H4 (cell line): ENCODE measurements at regions not wholly inside any gene's neighbourhood (a gene's known extent, or its start where the extent isn't known, plus 50 kb on each side); places are given as distances from the start of the nearest gene placed in this dataset.

Experiments used
- DNase-seq: peaks from one replicate; pipeline ENCODE4 v3.0.0-alpha.2; 2015; ENCODE audit warnings: low spot score

GRCh38 chr10:123494301-123494808 lies 171.8 kb upstream of the GPR26 start:
- no peak for DNase-seq

GRCh38 chr10:123496375-123496774 lies 169.8 kb upstream of the GPR26 start:
- DNase-seq, result no peak

- DNase-seq, result no peak
These were observed 169.0 kb upstream of the GPR26 start for GRCh38 chr10:123496996-123497660.

- DNase-seq, result no peak
These were observed 166.0 kb upstream of the GPR26 start for GRCh38 chr10:123500110-123500509.

GRCh38 chr10:123501148-123501547 lies 165.0 kb upstream of the GPR26 start:
- no peak for DNase-seq

GRCh38 chr10:123502983-123503382 lies 163.2 kb upstream of the GPR26 start:
- DNase-seq, result no peak

- DNase-seq, result no peak
These were observed 159.7 kb upstream of the GPR26 start for GRCh38 chr10:123506455-123506854.

- peak; percentile 10 for DNase-seq
These were observed 158.9 kb upstream of the GPR26 start for GRCh38 chr10:123507298-123507697.

- DNase-seq, result no peak
These were observed 156.8 kb upstream of the GPR26 start for GRCh38 chr10:123509338-123509737.

GRCh38 chr10:123512901-123513775 lies 153.0 kb upstream of the GPR26 start:
- no peak for DNase-seq

- no peak for DNase-seq
These were observed 152.3 kb upstream of the GPR26 start for GRCh38 chr10:123513870-123514269.

GRCh38 chr10:123514996-123515395 lies 151.2 kb upstream of the GPR26 start:
- DNase-seq, result no peak

- no peak for DNase-seq
These were observed 150.5 kb upstream of the GPR26 start for GRCh38 chr10:123515661-123516060.

- DNase-seq, result no peak
These were observed 149.9 kb upstream of the GPR26 start for GRCh38 chr10:123516291-123516690.

GRCh38 chr10:123517426-123517825 lies 148.7 kb upstream of the GPR26 start:
- no peak for DNase-seq

- DNase-seq, result no peak
These were observed 148.3 kb upstream of the GPR26 start for GRCh38 chr10:123517901-123518300.

GRCh38 chr10:123518765-123519164 lies 147.4 kb upstream of the GPR26 start:
- DNase-seq, result no peak

GRCh38 chr10:123519861-123520260 lies 146.3 kb upstream of the GPR26 start:
- DNase-seq, result no peak

GRCh38 chr10:123521076-123521475 lies 145.1 kb upstream of the GPR26 start:
- DNase-seq, result no peak

GRCh38 chr10:123521556-123521955 lies 144.6 kb upstream of the GPR26 start:
- DNase-seq, result no peak

- DNase-seq, result no peak
These were observed 143.3 kb upstream of the GPR26 start for GRCh38 chr10:123522702-123523312.

GRCh38 chr10:123523833-123524232 lies 142.3 kb upstream of the GPR26 start:
- no peak for DNase-seq
